SK-N-SH (cell line): ENCODE measurements at regions not wholly inside any gene's neighbourhood (a gene's known extent, or its start where the extent isn't known, plus 50 kb on each side); places are given as distances from the start of the nearest gene placed in this dataset.

ENCODE experiments used
- CTCF ChIA-PET: fragments of 300-600, 350-600 bp; formaldehyde crosslinking; extraction: SDS; loops from one replicate; lab custom pipeline; 2021; lab: Yijun Ruan, JAX
- POLR2A ChIA-PET: fragments of 350-600 bp; sonication (Branson Sonifier 250); formaldehyde crosslinking; extraction: SDS; loops from one replicate; lab custom pipeline; 2020; ENCODE audit warnings: antibody characterized with exemption, inconsistent platforms; lab: Yijun Ruan, JAX
- DNase-seq: peaks from one replicate; pipeline ENCODE4 v3.0.0; 2012
- H2AFZ ChIP-seq: fragments of 200-600 bp; sonication (generic); 2 replicates; pipeline ENCODE4 v1.8.1; 2016; ENCODE audit warnings: antibody characterized with exemption, mild to moderate bottlenecking, low read depth
- H3F3A ChIP-seq: fragments of 200-600 bp; sonication (generic); replicated peaks from 2 replicates; pipeline ENCODE3; 2016; ENCODE audit warnings: antibody characterized with exemption, mild to moderate bottlenecking; ENCODE audit not compliant: insufficient read depth
- H3K27ac ChIP-seq, 2 experiments: fragments of 200-500 bp in 1 of 2; fragments of 200-600 bp in 1 of 2; sonication (Bioruptor generic) in 1 of 2; sonication (generic), shearing (Covaris generic) in 1 of 2; 2 replicates each; pipeline versions ENCODE4 v1.5.1 to v1.6.1; 2014 to 2016; ENCODE audit warnings: low read depth in 2 of 2, inconsistent platforms in 1 of 2, low read length in 1 of 2, mild to moderate bottlenecking in 1 of 2, mixed read lengths in 1 of 2
- H3K27me3 ChIP-seq: fragments of 200-600 bp; sonication (generic), shearing (Covaris generic); 2 replicates; pipeline ENCODE4 v1.6.1; 2016; ENCODE audit warnings: mixed run types; ENCODE audit not compliant: insufficient read depth
- H3K36me3 ChIP-seq, 2 experiments: fragments of 200-500 bp in 1 of 2; fragments of 200-600 bp in 1 of 2; sonication (Bioruptor generic) in 1 of 2; sonication (generic) in 1 of 2; replicated peaks in 1 of 2; 2 replicates each; pipeline versions ENCODE3 to v1.5.1; 2014 to 2016; ENCODE audit warnings: low read length in 1 of 2, mild to moderate bottlenecking in 1 of 2; ENCODE audit not compliant: insufficient read depth in 2 of 2, control insufficient read depth in 1 of 2
- H3K4me1 ChIP-seq, 2 experiments: fragments of 200-500 bp in 1 of 2; fragments of 200-600 bp in 1 of 2; sonication (Bioruptor generic) in 1 of 2; sonication (generic), shearing (Covaris generic) in 1 of 2; 2 replicates each; pipeline versions ENCODE4 v1.5.1 to v1.6.1; 2014 to 2016; ENCODE audit warnings: low read depth in 1 of 2, low read length in 1 of 2, mixed run types in 1 of 2; ENCODE audit not compliant: insufficient read depth in 2 of 2, control insufficient read depth in 1 of 2
- H3K4me2 ChIP-seq: fragments of 200-600 bp; sonication (generic), shearing (Covaris generic); 2 replicates; pipeline ENCODE4 v1.6.1; 2017; ENCODE audit warnings: mixed run types
- H3K4me3 ChIP-seq, 2 experiments: fragments of 200-500 bp in 1 of 2; fragments of 200-600 bp in 1 of 2; sonication (Bioruptor generic) in 1 of 2; sonication (generic), shearing (Covaris generic) in 1 of 2; 2 replicates each; pipeline versions ENCODE4 v1.5.1 to v1.8.1; 2014 to 2016; ENCODE audit warnings: low read depth in 2 of 2, inconsistent platforms in 1 of 2, low read length in 1 of 2, mild to moderate bottlenecking in 1 of 2, mixed read lengths in 1 of 2, moderate library complexity in 1 of 2
- H3K79me2 ChIP-seq: fragments of 200-600 bp; sonication (generic); 2 replicates; pipeline ENCODE4 v1.8.1; 2017; ENCODE audit warnings: mild to moderate bottlenecking; ENCODE audit not compliant: insufficient read depth
- H3K9ac ChIP-seq: fragments of 200-600 bp; sonication (generic); 2 replicates; pipeline ENCODE4 v1.6.1; 2017; ENCODE audit warnings: mixed run types
- H3K9me2 ChIP-seq: fragments of 200-600 bp; sonication (generic); 2 replicates; pipeline ENCODE4 v1.6.1; 2017; ENCODE audit warnings: mixed run types
- H3K9me3 ChIP-seq: fragments of 200-600 bp; sonication (generic); 2 replicates; pipeline ENCODE4 v1.6.1; 2017; ENCODE audit warnings: mixed run types, mild to moderate bottlenecking, moderate library complexity
- H4K20me1 ChIP-seq: fragments of 200-600 bp; sonication (generic); 2 replicates; pipeline ENCODE4 v1.6.1; 2017; ENCODE audit warnings: mild to moderate bottlenecking, mixed run types; ENCODE audit not compliant: insufficient read depth
- CTCF ChIP-seq: fragments of 200-600 bp; sonication (generic); IDR thresholded peaks from 2 replicates; pipeline ENCODE4 v1.6.1; 2017; ENCODE audit warnings: antibody characterized with exemption, mild to moderate bottlenecking, moderate library complexity
- EP300 ChIP-seq, 2 experiments: IDR thresholded peaks; 2 replicates each; pipeline versions ENCODE4 v1.4.0 to v1.6.1; 2012; ENCODE audit warnings: borderline replicate concordance in 1 of 2, low read depth in 1 of 2, low read length in 1 of 2
- FOXJ3 ChIP-seq: sonication (generic); formaldehyde crosslinking; IDR thresholded peaks from 2 replicates; pipeline ENCODE4 v1.5.1; 2020; ENCODE audit warnings: mild to moderate bottlenecking, missing genetic modification reagents
- FOXM1 ChIP-seq: IDR thresholded peaks from 2 replicates; pipeline ENCODE4 v1.4.0; 2012; ENCODE audit warnings: low read depth, mild to moderate bottlenecking
- JUND ChIP-seq: IDR thresholded peaks from 2 replicates; pipeline ENCODE4 v1.4.0; 2012
- MXI1 ChIP-seq: IDR thresholded peaks from 2 replicates; pipeline ENCODE4 v1.6.1; 2012; ENCODE audit warnings: mild to moderate bottlenecking, low read depth, low read length, improper control_type of control experiment
- RAD21 ChIP-seq: IDR thresholded peaks from 2 replicates; pipeline ENCODE4 v1.6.1; 2012; ENCODE audit warnings: mild to moderate bottlenecking, low read length
- SMC3 ChIP-seq: IDR thresholded peaks from 2 replicates; pipeline ENCODE4 v1.6.1; 2012; ENCODE audit warnings: low read depth, low read length, improper control_type of control experiment
- USF2 ChIP-seq: fragments of 150-350 bp; IDR thresholded peaks from 2 replicates; pipeline ENCODE4 v1.6.1; 2017; ENCODE audit warnings: antibody characterized with exemption, low read length, low read depth, borderline replicate concordance
- WGBS: methylation state at CpG from one replicate; pipeline ENCODE4 v1.1.6; 2017; ENCODE audit warnings: low lambda C conversion rate; 5-methylcytosine and 5-hydroxymethylcytosine counted together

GRCh38 chr2:175817221-175817620 is 184.8 kb downstream of the LNPK start:
- Histone ChIP-seq H3K9me3 (no peaks in the 10 kb centered on the region), H3K79me2 (no peaks in the 10 kb centered on the region), H3K27ac (no peak overlapping the region), H3K9ac (no peak overlapping the region), H2AFZ (no peak overlapping the region), H4K20me1 (no peaks in the 10 kb centered on the region), H3K4me1 (no peaks in the 10 kb centered on the region), H3K27me3 (no peaks in the 10 kb centered on the region), H3F3A (no peaks in the 10 kb centered on the region), H3K36me3 (no peaks in the 10 kb centered on the region), H3K9me2 (no peaks in the 10 kb centered on the region), H3K4me3 (no peak overlapping the region), H3K4me2 (no peak overlapping the region)
- POLR2A ChIA-PET: no interaction called here
- TF ChIP-seq MXI1 (no peak), USF2 (no peak), EP300 (IDR thresholded peaks at IDR 0.05; ENCODE audit: borderline replicate concordance in 1 of 2, low read depth in 1 of 2, low read length in 1 of 2) (no peak), RAD21 (no peak), SMC3 (no peak), FOXJ3 (CRISPR knock-in tag) (no peak)
- WGBS: 26% methylated on average over 2 of the region's 2 CpGs
- DNase-seq: no peak
- CTCF ChIA-PET: no interaction called here

- Histone ChIP-seq H3K9ac (no peak overlapping the region), H3K27me3 (no peaks in the 10 kb centered on the region), H3K9me2 (no peaks in the 10 kb centered on the region), H3F3A (no peaks in the 10 kb centered on the region), H3K27ac (no peak overlapping the region), H3K79me2 (no peaks in the 10 kb centered on the region), H3K9me3 (no peaks in the 10 kb centered on the region), H4K20me1 (no peaks in the 10 kb centered on the region), H2AFZ (no peak overlapping the region), H3K36me3 (no peaks in the 10 kb centered on the region), H3K4me3 (no peak overlapping the region), H3K4me1 (no peaks in the 10 kb centered on the region), H3K4me2 (no peak overlapping the region)
- POLR2A ChIA-PET: no interaction called here
- CTCF ChIA-PET: interaction anchor here (1.5 to 1.9 kb wide), 2 partner anchors 13 to 400 kb away, joined by 4 read pairs; no protein-coding TSS in a partner anchor
- 67% methylated on average over 1 of the region's 1 CpG for WGBS
- TF ChIP-seq USF2 (no peak), JUND (no peak), FOXM1 (no peak), CTCF (no peak)
- no peak for DNase-seq
Measured at GRCh38 chr2:175815537-175815936, 186.5 kb downstream of the LNPK start.
